EL (cell line): ENCODE measurements at regions not wholly inside any gene's neighbourhood (a gene's known extent, or its start where the extent isn't known, plus 50 kb on each side); places are given as distances from the start of the nearest gene placed in this dataset.
"Not testable (repeated sequence)": the region's sequence is repeated elsewhere in the genome, so short reads cannot be mapped to it uniquely, and the experiment has no call there.

Source experiments
- DNase-seq: peaks from one replicate; pipeline ENCODE4 v3.0.0-alpha.2; 2016

DNA sequence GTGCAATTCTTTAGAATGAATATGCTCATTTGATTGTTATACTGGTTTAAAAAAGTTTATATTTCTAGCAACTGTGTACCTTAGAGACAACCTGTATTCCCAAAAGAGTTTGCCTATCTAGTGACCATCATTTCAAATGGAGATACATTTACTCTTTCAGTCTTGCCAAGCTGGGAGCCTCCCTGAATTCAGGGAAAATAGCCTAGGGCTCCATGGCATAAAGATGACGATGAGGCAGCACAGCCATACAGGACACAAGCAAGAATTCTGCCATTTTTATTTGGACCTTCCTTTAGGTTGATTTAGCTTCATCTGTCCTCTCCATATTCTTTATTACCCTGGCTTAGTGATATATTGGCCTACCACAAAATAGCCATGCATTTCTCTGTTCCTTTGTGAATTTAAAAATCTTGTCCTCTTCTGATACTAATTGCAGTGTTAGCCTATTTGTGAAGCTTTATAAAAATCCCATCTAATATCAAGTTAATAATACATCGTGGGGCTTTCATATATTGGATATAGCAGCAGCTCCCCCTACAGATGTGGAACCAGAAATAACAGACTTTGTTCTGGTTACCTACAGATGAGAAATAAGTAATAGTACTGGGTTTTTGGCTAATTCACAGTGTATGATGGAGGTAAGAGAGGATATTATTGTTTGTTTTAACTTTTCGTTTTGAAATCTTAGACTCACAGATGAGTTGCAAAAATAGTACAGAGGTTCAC lies 1661.9 kb upstream of the PIK3C3 start:
- no peak for DNase-seq

- no peak for DNase-seq
Observed at GRCh38 chr18:40283560-40283959, 1671.5 kb upstream of the PIK3C3 start.

- not testable (repeated sequence) for DNase-seq
Observed at GRCh38 chr18:40281356-40281755, 1673.7 kb upstream of the PIK3C3 start.

DNA sequence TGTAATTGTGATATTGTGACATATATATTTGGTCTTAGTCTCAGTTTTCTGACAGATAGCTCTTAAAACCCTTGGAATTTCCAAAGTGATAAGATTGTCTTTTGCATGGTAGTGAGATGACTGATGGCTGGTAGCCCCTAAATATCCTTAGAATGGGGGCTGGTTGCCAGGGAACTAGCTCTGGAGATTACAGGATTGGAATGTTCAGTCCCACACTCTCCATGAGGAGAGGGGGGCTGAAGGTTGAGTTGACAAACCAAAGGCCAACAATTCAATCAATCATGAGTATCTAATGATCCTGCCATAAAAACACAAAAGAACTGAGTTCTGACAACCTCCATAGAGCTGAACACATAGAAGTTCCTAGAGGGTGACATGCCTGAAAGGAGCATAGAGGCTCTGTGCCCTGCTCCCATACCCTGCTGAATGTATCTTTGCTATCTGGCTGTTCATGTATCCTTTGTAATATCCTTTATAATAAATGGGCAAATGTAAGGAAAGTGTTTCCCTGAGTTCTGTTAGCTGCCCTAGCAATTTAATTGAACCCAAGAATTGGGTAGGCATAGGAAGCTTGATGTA lies 1680.3 kb upstream of the PIK3C3 start:
- DNase-seq, result no peak

GRCh38 chr18:40272630-40273231 lies 1682.3 kb upstream of the PIK3C3 start:
- no peak for DNase-seq

DNA sequence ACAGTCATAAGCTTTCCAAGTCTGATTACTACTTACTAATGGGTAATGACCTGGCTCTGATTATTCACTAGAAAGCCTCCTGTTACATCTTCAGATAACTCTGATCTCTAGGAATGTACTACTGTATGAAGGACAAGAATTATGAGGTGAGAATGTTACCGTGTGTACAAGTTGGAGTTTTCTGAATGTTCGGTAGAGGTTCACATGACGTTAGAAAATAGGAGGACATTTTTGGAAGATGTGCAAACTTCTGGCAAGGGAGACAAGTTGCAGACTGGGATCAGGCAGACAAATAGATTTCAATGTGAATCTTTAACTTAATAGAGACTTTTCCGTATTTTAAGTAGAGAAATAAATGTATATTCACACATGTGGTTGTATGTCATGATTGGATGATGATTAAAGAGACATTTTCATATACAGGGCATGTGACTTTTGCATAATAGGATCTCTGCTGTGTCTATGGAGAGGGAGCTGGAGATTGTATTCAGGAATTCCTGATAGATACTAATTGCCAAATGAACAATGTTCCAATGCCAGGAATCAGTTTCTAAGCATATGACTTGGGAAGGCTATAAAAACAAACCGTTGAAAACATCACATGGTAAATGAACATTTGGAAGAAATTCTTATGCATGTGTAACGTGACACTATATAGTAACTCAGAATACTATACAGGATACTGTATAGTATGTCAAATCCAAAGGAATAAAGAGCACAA lies 1695.8 kb upstream of the PIK3C3 start:
- DNase-seq, result no peak

DNA sequence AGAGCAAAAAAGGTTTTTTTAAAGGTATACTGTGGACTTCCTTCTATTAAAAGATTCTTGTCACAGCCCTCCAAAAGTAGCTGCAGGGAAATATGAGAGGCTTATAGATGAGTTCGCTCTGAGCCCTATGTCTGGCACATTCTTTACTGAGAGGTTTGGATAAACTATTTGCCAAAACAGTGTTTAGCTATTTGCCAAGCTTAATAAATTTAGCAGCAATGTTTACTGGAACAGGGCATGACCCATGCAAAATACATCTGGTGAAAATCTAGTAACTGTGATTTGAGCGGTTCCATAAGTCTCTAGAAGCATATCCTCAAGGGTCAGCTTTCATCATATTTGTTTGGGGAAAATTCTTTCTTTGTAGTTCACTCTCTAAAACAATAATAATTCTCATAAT lies 1696.7 kb upstream of the PIK3C3 start:
- no peak for DNase-seq

GRCh38 chr18:40250236-40250635 lies 1704.8 kb upstream of the PIK3C3 start:
- DNase-seq, result no peak

DNA sequence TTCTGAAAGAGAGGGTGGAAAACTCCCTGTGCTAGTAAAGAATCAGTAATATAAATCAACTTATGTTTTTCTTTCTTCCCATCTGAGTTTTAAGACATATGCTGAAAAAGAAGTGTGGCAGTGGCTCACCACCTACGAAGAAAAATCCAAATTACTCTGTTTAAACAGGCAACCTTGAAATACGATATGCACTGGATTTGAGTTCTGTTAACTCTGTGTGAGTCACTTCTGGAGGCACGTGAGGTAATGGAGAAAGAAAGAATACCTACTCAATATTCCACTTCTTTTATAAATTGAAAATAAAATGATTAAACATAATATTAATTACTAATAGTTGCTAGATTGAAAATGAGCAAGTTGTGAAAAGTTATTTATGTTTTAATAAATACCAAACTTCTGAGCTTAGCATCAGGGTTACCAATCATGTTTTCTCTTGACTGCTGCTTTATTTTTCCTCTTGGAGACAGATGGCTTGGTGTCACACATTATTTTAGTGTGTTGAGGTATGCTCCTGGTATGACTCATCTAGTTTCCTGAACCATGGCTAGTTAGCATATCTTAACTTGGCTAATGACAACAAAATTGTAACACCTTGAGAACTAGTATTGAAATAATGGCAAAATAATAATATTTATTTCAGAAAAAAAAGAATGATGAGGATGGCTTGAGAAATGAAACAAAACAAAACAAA lies 1705.5 kb upstream of the PIK3C3 start:
- DNase-seq, result no peak

DNA sequence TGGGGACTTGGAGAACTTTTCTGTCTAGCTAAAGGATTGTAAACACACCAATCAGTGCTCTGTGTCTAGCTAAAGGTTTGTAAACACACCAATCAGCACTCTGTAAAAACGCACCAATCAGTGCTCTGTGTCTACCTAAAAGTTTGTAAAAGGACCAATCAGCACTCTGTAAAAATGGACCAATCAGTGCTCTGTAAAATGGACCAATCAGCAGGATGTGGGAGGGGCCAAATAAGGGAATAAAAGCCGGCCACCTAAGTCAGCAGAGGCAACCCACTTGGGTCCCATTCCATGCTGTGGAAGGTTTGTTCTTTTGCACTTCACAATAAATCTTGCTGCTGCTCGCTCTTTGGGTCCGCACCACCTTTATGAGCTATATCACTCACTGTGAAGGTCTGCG lies 1709.4 kb upstream of the PIK3C3 start:
- not testable (repeated sequence) for DNase-seq

GRCh38 chr18:40243607-40244006 lies 1711.4 kb upstream of the PIK3C3 start:
- DNase-seq, result no peak

- DNase-seq, result no peak
Observed at GRCh38 chr18:40235836-40236235, 1719.2 kb upstream of the PIK3C3 start.

GRCh38 chr18:40235323-40235722 lies 1719.7 kb upstream of the PIK3C3 start:
- DNase-seq, result no peak

DNA sequence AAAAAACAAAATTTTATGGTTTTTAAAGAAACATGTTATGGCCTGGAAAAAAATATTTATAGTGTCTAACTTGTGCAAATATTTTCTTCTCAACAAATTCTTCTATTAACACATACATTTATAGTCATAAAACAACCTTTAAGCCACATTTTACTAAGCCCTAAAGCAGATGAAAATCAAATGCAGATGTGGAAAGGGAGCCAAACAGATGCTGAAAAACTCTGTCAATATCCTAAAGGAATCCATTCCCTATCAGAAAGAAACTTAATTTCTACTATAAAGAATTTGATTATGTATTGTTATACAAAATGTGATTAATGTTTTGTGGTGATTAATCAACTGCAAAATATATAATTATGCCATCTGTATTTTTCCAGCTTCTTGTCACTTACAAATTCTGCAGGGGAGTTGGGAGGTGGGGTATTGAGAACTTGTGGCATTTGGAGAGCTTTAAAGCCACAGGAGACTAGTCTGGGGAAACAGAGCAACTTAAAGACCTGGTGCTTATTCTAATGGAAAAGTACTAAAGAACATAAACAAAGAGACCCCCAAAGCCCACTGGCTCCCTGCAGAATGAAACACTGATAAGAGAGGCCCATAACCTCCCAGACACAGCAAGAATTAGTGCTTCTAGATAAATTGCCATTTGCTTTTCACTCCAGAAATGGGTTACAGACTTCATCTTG lies 1721.0 kb upstream of the PIK3C3 start:
- DNase-seq, result no peak

DNA sequence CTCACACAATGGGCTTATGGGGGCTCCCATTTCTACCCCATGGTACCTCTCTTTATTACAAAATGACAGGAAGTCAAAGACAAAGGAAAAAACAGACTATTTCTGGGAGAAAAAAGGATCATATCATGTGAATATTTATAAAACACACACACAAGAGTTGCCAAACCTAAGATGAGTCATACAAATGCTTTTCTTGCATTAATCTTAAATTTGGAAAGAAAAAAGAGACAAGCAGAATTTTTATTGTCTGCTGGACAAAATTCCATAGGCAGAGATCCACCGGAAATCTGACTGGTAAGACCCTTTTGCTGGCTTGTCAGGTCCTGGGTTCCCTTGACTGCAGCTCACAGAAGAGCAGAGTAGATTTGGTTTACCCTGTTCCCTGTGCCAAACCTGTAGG lies 1732.3 kb upstream of the PIK3C3 start:
- no peak for DNase-seq

GRCh38 chr18:40216856-40217255 lies 1738.2 kb upstream of the PIK3C3 start:
- no peak for DNase-seq

- no peak for DNase-seq
Observed at GRCh38 chr18:40215979-40216378, 1739.1 kb upstream of the PIK3C3 start.

- DNase-seq, result no peak
Observed at GRCh38 chr18:40210696-40211095, 1744.3 kb upstream of the PIK3C3 start.

- no peak for DNase-seq
Observed at GRCh38 chr18:40208958-40209357, 1746.1 kb upstream of the PIK3C3 start.

GRCh38 chr18:40197711-40198110 lies 1757.3 kb upstream of the PIK3C3 start:
- no peak for DNase-seq

DNA sequence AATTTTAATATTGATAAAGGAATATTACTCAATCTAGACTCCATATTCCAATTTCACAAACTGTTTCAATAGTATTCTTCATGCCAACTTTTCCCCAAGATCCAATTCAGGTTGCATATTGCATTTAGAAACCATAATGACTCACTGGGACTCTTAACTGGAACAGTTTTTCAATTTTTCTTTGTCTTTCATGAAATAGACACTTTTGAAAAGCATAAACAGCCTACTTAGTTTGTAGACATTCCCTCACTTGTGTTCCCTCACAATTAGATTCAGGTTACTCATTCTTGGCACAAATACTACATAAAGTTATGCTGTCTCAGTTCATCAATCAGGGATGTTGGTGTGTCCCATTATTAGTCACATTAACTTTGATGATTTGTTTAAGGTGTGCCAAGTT lies 1768.4 kb upstream of the PIK3C3 start:
- DNase-seq, result no peak

- DNase-seq, result no peak
Observed at GRCh38 chr18:40179729-40180461, 1775.1 kb upstream of the PIK3C3 start.
